Femur (tissue), 1 donor: ENCODE measurements at regions not wholly inside any gene's neighbourhood (a gene's known extent, or its start where the extent isn't known, plus 50 kb on each side); places are given as distances from the start of the nearest gene placed in this dataset.
"Not testable (repeated sequence)": the region's sequence is repeated elsewhere in the genome, so short reads cannot be mapped to it uniquely, and the experiment has no call there.

Experiments used
- DNase-seq: peaks from one replicate; pipeline ENCODE4 v3.0.0-alpha.2; 2017

GRCh38 chr5:89827359-89827758 lies 582.2 kb downstream of the CETN3 start:
- peak; percentile 41 for DNase-seq

GRCh38 chr5:89826938-89827337 lies 582.6 kb downstream of the CETN3 start:
- no peak for DNase-seq

GRCh38 chr5:89823046-89823445 lies 586.5 kb downstream of the CETN3 start:
- no peak for DNase-seq

GRCh38 chr5:89817841-89818240 lies 591.7 kb downstream of the CETN3 start:
- DNase-seq, result no peak

GRCh38 chr5:89816038-89816437 lies 593.5 kb downstream of the CETN3 start:
- no peak for DNase-seq

GRCh38 chr5:89800735-89801134 lies 608.8 kb downstream of the CETN3 start:
- not testable (repeated sequence) for DNase-seq

GRCh38 chr5:89794504-89794903 lies 615.1 kb downstream of the CETN3 start:
- not testable (repeated sequence) for DNase-seq

- not testable (repeated sequence) for DNase-seq
Observed at GRCh38 chr5:89779734-89780133, 629.8 kb downstream of the CETN3 start.

- no peak for DNase-seq
Observed at GRCh38 chr5:89777758-89778157, 631.8 kb downstream of the CETN3 start.

GRCh38 chr5:89769975-89770374 lies 639.6 kb downstream of the CETN3 start:
- no peak for DNase-seq

- no peak for DNase-seq
Observed at GRCh38 chr5:89759802-89760201, 649.8 kb downstream of the CETN3 start.

GRCh38 chr5:89758146-89758545 lies 651.4 kb downstream of the CETN3 start:
- DNase-seq, result no peak

- DNase-seq, result no peak
Observed at GRCh38 chr5:89756955-89757354, 652.6 kb downstream of the CETN3 start.

GRCh38 chr5:89755024-89755423 lies 654.5 kb downstream of the CETN3 start:
- DNase-seq, result no peak

GRCh38 chr5:89735082-89735481 lies 674.5 kb downstream of the CETN3 start:
- DNase-seq, result no peak

GRCh38 chr5:89733772-89734171 lies 675.8 kb downstream of the CETN3 start:
- DNase-seq, result no peak

GRCh38 chr5:89729623-89730301 lies 679.8 kb downstream of the CETN3 start:
- DNase-seq, result no peak

GRCh38 chr5:89728750-89729149 lies 680.8 kb downstream of the CETN3 start:
- peak; percentile 77 for DNase-seq

GRCh38 chr5:89728134-89728533 lies 681.4 kb downstream of the CETN3 start:
- no peak for DNase-seq

GRCh38 chr5:89724379-89725095 lies 685.0 kb downstream of the CETN3 start:
- no peak for DNase-seq

- no peak for DNase-seq
Observed at GRCh38 chr5:89723907-89724306, 685.6 kb downstream of the CETN3 start.

- DNase-seq, result no peak
Observed at GRCh38 chr5:89722538-89722937, 687.0 kb downstream of the CETN3 start.

- no peak for DNase-seq
Observed at GRCh38 chr5:89721931-89722330, 687.6 kb downstream of the CETN3 start.

GRCh38 chr5:89721353-89721752 lies 688.2 kb downstream of the CETN3 start:
- DNase-seq, result peak; percentile 31
